Ishikawa (cell line): ENCODE measurements at regions not wholly inside any gene's neighbourhood (a gene's known extent, or its start where the extent isn't known, plus 50 kb on each side); places are given as distances from the start of the nearest gene placed in this dataset.

Experiments used
- CEBPB ChIP-seq: IDR thresholded peaks from 2 replicates; pipeline ENCODE4 v1.6.1; 2012
- CREB1 ChIP-seq: IDR thresholded peaks from 2 replicates; pipeline ENCODE4 v1.6.1; 2012; ENCODE audit warnings: low read depth
- EGR1 ChIP-seq: IDR thresholded peaks from 2 replicates; pipeline ENCODE4 v1.6.1; 2012
- EP300 ChIP-seq: IDR thresholded peaks from 2 replicates; pipeline ENCODE4 v1.6.1; 2012; ENCODE audit warnings: borderline replicate concordance
- FOXM1 ChIP-seq: IDR thresholded peaks from 2 replicates; pipeline ENCODE4 v1.6.1; 2012; ENCODE audit warnings: low read depth, borderline replicate concordance
- MAX ChIP-seq: IDR thresholded peaks from 2 replicates; pipeline ENCODE4 v1.6.1; 2012
- NFIC ChIP-seq: IDR thresholded peaks from 2 replicates; pipeline ENCODE4 v1.6.1; 2012
- RAD21 ChIP-seq: IDR thresholded peaks from 2 replicates; pipeline ENCODE4 v1.6.1; 2012; ENCODE audit warnings: low read depth
- TAF1 ChIP-seq: IDR thresholded peaks from 2 replicates; pipeline ENCODE4 v1.6.1; 2012; ENCODE audit warnings: low read depth, mild to moderate bottlenecking
- TCF12 ChIP-seq: IDR thresholded peaks from 2 replicates; pipeline ENCODE4 v1.6.1; 2012; ENCODE audit warnings: low read depth
- TEAD4 ChIP-seq: IDR thresholded peaks from 2 replicates; pipeline ENCODE4 v1.6.1; 2012
- USF1 ChIP-seq: IDR thresholded peaks from 2 replicates; pipeline ENCODE4 v1.6.1; 2012
- YY1 ChIP-seq: IDR thresholded peaks from 2 replicates; pipeline ENCODE4 v1.6.1; 2012; ENCODE audit warnings: low read depth
- ZBTB7A ChIP-seq: IDR thresholded peaks from 2 replicates; pipeline ENCODE4 v1.6.1; 2012; ENCODE audit warnings: low read depth
- TF ChIP-seq, protein P1 (sequence below): IDR thresholded peaks from 2 replicates; pipeline ENCODE4 v1.6.1; 2012; ENCODE audit warnings: low read depth, mild to moderate bottlenecking

GRCh38 chr5:117135851-117136250 lies 561.2 kb upstream of the SEMA6A start:
- no peak for TF ChIP-seq CEBPB
- no peak for TF ChIP-seq CREB1
- TF ChIP-seq NFIC: no peak

DNA sequence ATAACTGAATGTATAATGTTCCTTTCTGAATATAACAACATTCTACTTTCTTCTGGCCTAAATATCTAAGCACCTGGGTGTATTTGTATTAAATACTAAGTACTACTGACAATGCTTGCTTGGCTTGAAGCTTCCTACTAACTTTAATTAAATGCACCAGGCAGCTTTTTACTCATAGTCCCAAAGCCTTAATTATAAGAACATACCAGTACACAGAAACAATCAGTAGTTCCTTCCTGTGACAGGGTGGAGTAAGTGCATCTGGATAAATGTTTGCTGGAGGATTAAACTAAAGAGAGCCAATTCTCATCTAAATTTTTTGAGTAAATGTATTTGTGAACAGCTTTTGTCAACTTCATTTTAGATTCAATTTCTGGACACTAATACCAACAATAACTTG lies 558.6 kb upstream of the SEMA6A start:
- TF ChIP-seq ZBTB7A (no peak), USF1 (no peak), NFIC (no peak), EP300 (no peak), CEBPB (no peak), TCF12 (no peak), RAD21 (no peak), FOXM1 (no peak), YY1 (no peak), EGR1 (no peak), TEAD4 (no peak), MAX (no peak), TAF1 (no peak), CREB1 (no peak)
- TF ChIP-seq, protein P1, sequence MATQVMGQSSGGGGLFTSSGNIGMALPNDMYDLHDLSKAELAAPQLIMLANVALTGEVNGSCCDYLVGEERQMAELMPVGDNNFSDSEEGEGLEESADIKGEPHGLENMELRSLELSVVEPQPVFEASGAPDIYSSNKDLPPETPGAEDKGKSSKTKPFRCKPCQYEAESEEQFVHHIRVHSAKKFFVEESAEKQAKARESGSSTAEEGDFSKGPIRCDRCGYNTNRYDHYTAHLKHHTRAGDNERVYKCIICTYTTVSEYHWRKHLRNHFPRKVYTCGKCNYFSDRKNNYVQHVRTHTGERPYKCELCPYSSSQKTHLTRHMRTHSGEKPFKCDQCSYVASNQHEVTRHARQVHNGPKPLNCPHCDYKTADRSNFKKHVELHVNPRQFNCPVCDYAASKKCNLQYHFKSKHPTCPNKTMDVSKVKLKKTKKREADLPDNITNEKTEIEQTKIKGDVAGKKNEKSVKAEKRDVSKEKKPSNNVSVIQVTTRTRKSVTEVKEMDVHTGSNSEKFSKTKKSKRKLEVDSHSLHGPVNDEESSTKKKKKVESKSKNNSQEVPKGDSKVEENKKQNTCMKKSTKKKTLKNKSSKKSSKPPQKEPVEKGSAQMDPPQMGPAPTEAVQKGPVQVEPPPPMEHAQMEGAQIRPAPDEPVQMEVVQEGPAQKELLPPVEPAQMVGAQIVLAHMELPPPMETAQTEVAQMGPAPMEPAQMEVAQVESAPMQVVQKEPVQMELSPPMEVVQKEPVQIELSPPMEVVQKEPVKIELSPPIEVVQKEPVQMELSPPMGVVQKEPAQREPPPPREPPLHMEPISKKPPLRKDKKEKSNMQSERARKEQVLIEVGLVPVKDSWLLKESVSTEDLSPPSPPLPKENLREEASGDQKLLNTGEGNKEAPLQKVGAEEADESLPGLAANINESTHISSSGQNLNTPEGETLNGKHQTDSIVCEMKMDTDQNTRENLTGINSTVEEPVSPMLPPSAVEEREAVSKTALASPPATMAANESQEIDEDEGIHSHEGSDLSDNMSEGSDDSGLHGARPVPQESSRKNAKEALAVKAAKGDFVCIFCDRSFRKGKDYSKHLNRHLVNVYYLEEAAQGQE: no peak

- TF ChIP-seq TAF1: no peak
- TF ChIP-seq TEAD4: no peak
- no peak for TF ChIP-seq ZBTB7A
- TF ChIP-seq EGR1: no peak
- no peak for TF ChIP-seq EP300
- no peak for TF ChIP-seq FOXM1
- no peak for TF ChIP-seq USF1
- TF ChIP-seq CEBPB: no peak
- no peak for TF ChIP-seq YY1
- TF ChIP-seq CREB1: no peak
- TF ChIP-seq TCF12: no peak
- TF ChIP-seq NFIC: no peak
- TF ChIP-seq RAD21: no peak
- TF ChIP-seq, protein P1: no peak
- no peak for TF ChIP-seq MAX
These were observed 557.3 kb upstream of the SEMA6A start for GRCh38 chr5:117131876-117132275.

DNA sequence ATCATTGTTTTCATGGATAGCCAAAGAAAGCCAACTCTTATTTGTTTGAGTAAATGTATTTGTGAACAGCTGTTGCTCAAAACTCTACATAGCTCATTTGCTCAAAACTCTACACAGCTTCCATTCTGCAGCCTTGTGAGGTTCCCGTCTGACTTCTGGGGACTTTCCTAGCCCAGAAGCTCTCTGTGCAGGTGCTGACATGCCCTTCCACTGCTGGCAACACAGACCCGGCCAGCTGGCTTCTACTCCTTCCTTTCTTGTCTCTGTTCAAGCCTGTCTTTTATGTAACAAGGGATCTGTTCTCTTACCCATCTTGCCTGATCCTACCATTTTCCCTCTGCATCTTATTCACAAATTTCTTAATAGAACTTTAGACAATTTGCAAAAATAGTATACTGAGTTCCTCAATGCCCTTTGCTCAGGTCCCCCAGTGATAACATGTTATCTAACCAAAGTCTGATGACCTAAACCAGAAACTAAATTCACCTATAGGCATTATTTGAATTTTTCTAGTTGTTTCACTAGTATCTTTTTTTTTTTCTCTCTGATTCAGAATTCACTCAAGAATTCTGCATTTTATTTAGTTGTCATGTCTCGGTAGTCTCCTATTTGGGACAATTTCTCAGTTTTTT lies 556.5 kb upstream of the SEMA6A start:
- TF ChIP-seq, protein P1: no peak
- no peak for TF ChIP-seq ZBTB7A
- TF ChIP-seq EGR1: no peak

DNA sequence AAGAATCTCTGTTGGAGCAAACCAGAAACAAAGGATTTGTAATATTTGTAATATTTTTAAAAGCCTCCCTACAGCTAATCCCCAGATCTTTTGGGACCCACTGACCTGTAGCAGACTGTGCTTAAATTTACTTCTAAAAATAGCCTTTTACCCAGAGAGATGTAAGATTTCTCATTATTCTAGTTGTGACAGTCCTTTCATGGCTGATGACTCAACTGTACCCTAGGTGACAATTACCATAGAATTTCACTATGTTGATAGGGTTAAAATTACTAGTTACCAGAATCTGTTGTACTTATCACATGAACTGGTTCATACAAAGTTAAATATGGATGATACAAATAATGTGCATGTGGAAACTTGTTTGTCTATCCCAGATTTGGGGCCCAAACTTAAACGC lies 543.9 kb upstream of the SEMA6A start:
- TF ChIP-seq FOXM1: no peak
- TF ChIP-seq MAX: no peak
- TF ChIP-seq CEBPB: no peak
- no peak for TF ChIP-seq TAF1
- TF ChIP-seq, protein P1: no peak
- no peak for TF ChIP-seq RAD21
- no peak for TF ChIP-seq CREB1
- no peak for TF ChIP-seq TEAD4
- no peak for TF ChIP-seq TCF12
- TF ChIP-seq EP300: no peak
- no peak for TF ChIP-seq ZBTB7A
- TF ChIP-seq EGR1: no peak
- no peak for TF ChIP-seq NFIC
- TF ChIP-seq YY1: no peak
- no peak for TF ChIP-seq USF1
